ENCODE measurements at regions not wholly inside any gene's neighbourhood (a gene's known extent, or its start where the extent isn't known, plus 50 kb on each side); places are given as distances from the start of the nearest gene placed in this dataset.

GRCh38 chr6:40965046-40965445, 74.0 kb downstream of the UNC5CL start:
- H3K27ac Mint-ChIP-seq, result no peak overlapping the region
- no peaks in the 10 kb centered on the region for H3K4me1 Mint-ChIP-seq

GRCh38 chr6:40963019-40963418, 76.0 kb downstream of the UNC5CL start:
- ChIA-PET CTCF (no interaction called here), POLR2A (no interaction called here)
- Mint-ChIP-seq H3K4me3 (no peak overlapping the region), H3K4me1 (no peaks in the 10 kb centered on the region), H3K27me3 (peaks cover 2% of the 10 kb centered on the region), H3K9me3 (no peaks in the 10 kb centered on the region), H3K36me3 (ENCODE audit: low read depth) (no peaks in the 10 kb centered on the region), H3K27ac (no peak overlapping the region)
- ATAC-seq (ENCODE audit: low read depth), result no peak
- intact Hi-C loops (cut with micrococcal nuclease), result no loop called here
- no peak for TF ChIP-seq CTCF (IDR thresholded peaks at IDR 0.05)
- DNase-seq, result no peak

More at GRCh38 chr6:40965046-40965445, 74.0 kb downstream of the UNC5CL start:
- Mint-ChIP-seq H3K9me3 (no peaks in the 10 kb centered on the region), H3K4me3 (no peak overlapping the region), H3K27me3 (peaks cover 3% of the 10 kb centered on the region), H3K36me3 (ENCODE audit: low read depth) (no peaks in the 10 kb centered on the region)
- ChIA-PET POLR2A (no interaction called here), CTCF (no interaction called here)
- ATAC-seq (ENCODE audit: low read depth) (no peak), DNase-seq (no peak)
- intact Hi-C loops (cut with micrococcal nuclease), result no loop called here
- TF ChIP-seq CTCF (IDR thresholded peaks at IDR 0.05), result no peak

GRCh38 chr6:40962241-40962640, 76.8 kb downstream of the UNC5CL start:
- no peak for ATAC-seq (ENCODE audit: low read depth)
- CTCF ChIA-PET, result no interaction called here
- intact Hi-C loops (cut with micrococcal nuclease), result no loop called here

GRCh38 chr6:40961831-40962230, 77.2 kb downstream of the UNC5CL start:
- TF ChIP-seq CTCF (IDR thresholded peaks at IDR 0.05), result no peak
- ChIA-PET CTCF (no interaction called here), POLR2A (no interaction called here)
- H3K27ac Mint-ChIP-seq, result no peak overlapping the region
- no peak overlapping the region for H3K4me3 Mint-ChIP-seq
- peaks cover 2% of the 10 kb centered on the region for H3K27me3 Mint-ChIP-seq
- no peaks in the 10 kb centered on the region for H3K9me3 Mint-ChIP-seq
- ATAC-seq (ENCODE audit: low read depth), result no peak
- no peaks in the 10 kb centered on the region for H3K4me1 Mint-ChIP-seq
- no peak for DNase-seq
- intact Hi-C loops (cut with micrococcal nuclease), result no loop called here
- no peaks in the 10 kb centered on the region for H3K36me3 Mint-ChIP-seq (ENCODE audit: low read depth)

More at GRCh38 chr6:40962241-40962640, 76.8 kb downstream of the UNC5CL start:
- POLR2A ChIA-PET, result no interaction called here
- TF ChIP-seq CTCF (IDR thresholded peaks at IDR 0.05), result no peak
- no peak overlapping the region for H3K27ac Mint-ChIP-seq
- no peaks in the 10 kb centered on the region for H3K36me3 Mint-ChIP-seq (ENCODE audit: low read depth)
- H3K27me3 Mint-ChIP-seq, result peaks cover 2% of the 10 kb centered on the region
- no peaks in the 10 kb centered on the region for H3K9me3 Mint-ChIP-seq
- DNase-seq, result no peak
- H3K4me1 Mint-ChIP-seq, result no peaks in the 10 kb centered on the region
- H3K4me3 Mint-ChIP-seq, result no peak overlapping the region

- no peak overlapping the region for H3K4me3 Mint-ChIP-seq
- no peak overlapping the region for H3K27ac Mint-ChIP-seq
- DNase-seq (no peak), ATAC-seq (ENCODE audit: low read depth) (no peak)
- no peaks in the 10 kb centered on the region for H3K4me1 Mint-ChIP-seq
- POLR2A ChIA-PET, result no interaction called here
- no peaks in the 10 kb centered on the region for H3K9me3 Mint-ChIP-seq
- intact Hi-C loops (cut with micrococcal nuclease), result no loop called here
- H3K27me3 Mint-ChIP-seq, result peaks cover 2% of the 10 kb centered on the region
- CTCF ChIA-PET, result no interaction called here
- no peak for TF ChIP-seq CTCF (IDR thresholded peaks at IDR 0.05)
- H3K36me3 Mint-ChIP-seq (ENCODE audit: low read depth), result no peaks in the 10 kb centered on the region
These were observed 78.1 kb downstream of the UNC5CL start for GRCh38 chr6:40960742-40961430.
